DOHH2 (cell line): ENCODE measurements at regions not wholly inside any gene's neighbourhood (a gene's known extent, or its start where the extent isn't known, plus 50 kb on each side); places are given as distances from the start of the nearest gene placed in this dataset.

Experiments
- CTCF ChIP-seq: fragments of 200-600 bp; sonication (generic); IDR thresholded peaks from one replicate; pipeline ENCODE4 v1.5.1; 2014; ENCODE audit warnings: antibody characterized with exemption, mild to moderate bottlenecking, low read depth, low read length; ENCODE audit not compliant: poor library complexity, severe bottlenecking
- EZH2phosphoT487 ChIP-seq: fragments of 200-600 bp; sonication (generic); IDR thresholded peaks from 2 replicates; pipeline ENCODE4 v1.6.1; 2017; ENCODE audit warnings: borderline replicate concordance, mild to moderate bottlenecking, antibody characterized with exemption, low read length, moderate library complexity, mixed read lengths

- TF ChIP-seq CTCF (no peak), EZH2phosphoT487 (no peak)
Measured at GRCh38 chr5:106906199-106906598, 764.5 kb downstream of the EFNA5 start.
